Mucosa of descending colon (tissue), 3 donors: ENCODE measurements at regions not wholly inside any gene's neighbourhood (a gene's known extent, or its start where the extent isn't known, plus 50 kb on each side); places are given as distances from the start of the nearest gene placed in this dataset.

Experiments used
- ATAC-seq: fragments of 200-7000 bp; cut with Tn5 transposase; one replicate; pipeline ENCODE4 v1.9.1; 2020; ENCODE audit warnings: mild to moderate bottlenecking, moderate library complexity
- DNase-seq, 3 donors: peaks; one replicate each; pipeline ENCODE4 v3.0.0-alpha.2; 2020
- H3K36me3 ChIP-seq: fragments of 200-600 bp; one replicate; pipeline ENCODE4 v1.8.0; 2021; ENCODE audit warnings: low read depth, mild to moderate bottlenecking
- H3K4me1 ChIP-seq: fragments of 200-600 bp; one replicate; pipeline ENCODE4 v1.8.0; 2021; ENCODE audit warnings: low read depth, mild to moderate bottlenecking
- H3K4me3 ChIP-seq: fragments of 200-600 bp; one replicate; pipeline ENCODE4 v1.8.0; 2021; ENCODE audit warnings: mild to moderate bottlenecking
- H3K9me3 ChIP-seq: fragments of 200-600 bp; one replicate; pipeline ENCODE4 v1.8.0; 2021; ENCODE audit warnings: mild to moderate bottlenecking
- intact Hi-C, 2 donors: fragments of 100-400 bp; cut with DNase I in 1 of 2; cut with micrococcal nuclease in 1 of 2; formaldehyde crosslinking; loops; one replicate each; pipeline versions ENCODE4 v1.11.0 to v1.11.1; 2022; cut with DNase I, micrococcal nuclease
- TF ChIP-seq, protein P1 (sequence below): fragments of 200-600 bp; IDR thresholded peaks from one replicate; pipeline ENCODE4 v1.8.0; 2022; ENCODE audit warnings: antibody characterized with exemption, mild to moderate bottlenecking
- donor health status: DM: no; HTN: no; CAD: no; lungs with moderate emphysema.
- donor health status: DM: no; HTN: no; CAD: no.
- donor health status: DM: no; HTN: yes; CAD: no.

DNA sequence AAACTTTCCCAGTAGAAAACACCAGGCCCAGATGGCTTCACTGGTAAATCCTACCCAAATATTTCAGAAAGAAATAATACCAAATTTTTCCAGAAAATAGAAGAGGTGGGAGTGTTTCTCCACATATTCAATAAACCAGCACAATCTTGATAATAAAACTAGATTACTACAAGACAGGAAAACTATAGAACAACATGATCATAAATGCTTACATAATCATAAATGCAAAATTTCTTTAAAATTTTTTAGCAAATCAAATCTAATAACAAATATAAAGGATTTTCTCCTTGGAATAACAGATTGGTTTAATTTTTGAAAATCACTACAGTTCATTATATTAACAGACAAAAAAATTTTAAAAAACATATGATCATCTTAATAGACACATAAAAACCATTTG lies 294.5 kb downstream of the BCL11B start:
- no peak for DNase-seq
- no peak for ATAC-seq
- no peaks in the 10 kb centered on the region for H3K36me3 ChIP-seq
- no peak overlapping the region for H3K4me3 ChIP-seq
- H3K4me1 ChIP-seq: no peaks in the 10 kb centered on the region
- intact Hi-C loops: no loop called here
- H3K9me3 ChIP-seq: no peaks in the 10 kb centered on the region
- TF ChIP-seq, protein P1, sequence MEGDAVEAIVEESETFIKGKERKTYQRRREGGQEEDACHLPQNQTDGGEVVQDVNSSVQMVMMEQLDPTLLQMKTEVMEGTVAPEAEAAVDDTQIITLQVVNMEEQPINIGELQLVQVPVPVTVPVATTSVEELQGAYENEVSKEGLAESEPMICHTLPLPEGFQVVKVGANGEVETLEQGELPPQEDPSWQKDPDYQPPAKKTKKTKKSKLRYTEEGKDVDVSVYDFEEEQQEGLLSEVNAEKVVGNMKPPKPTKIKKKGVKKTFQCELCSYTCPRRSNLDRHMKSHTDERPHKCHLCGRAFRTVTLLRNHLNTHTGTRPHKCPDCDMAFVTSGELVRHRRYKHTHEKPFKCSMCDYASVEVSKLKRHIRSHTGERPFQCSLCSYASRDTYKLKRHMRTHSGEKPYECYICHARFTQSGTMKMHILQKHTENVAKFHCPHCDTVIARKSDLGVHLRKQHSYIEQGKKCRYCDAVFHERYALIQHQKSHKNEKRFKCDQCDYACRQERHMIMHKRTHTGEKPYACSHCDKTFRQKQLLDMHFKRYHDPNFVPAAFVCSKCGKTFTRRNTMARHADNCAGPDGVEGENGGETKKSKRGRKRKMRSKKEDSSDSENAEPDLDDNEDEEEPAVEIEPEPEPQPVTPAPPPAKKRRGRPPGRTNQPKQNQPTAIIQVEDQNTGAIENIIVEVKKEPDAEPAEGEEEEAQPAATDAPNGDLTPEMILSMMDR: no peak

DNA sequence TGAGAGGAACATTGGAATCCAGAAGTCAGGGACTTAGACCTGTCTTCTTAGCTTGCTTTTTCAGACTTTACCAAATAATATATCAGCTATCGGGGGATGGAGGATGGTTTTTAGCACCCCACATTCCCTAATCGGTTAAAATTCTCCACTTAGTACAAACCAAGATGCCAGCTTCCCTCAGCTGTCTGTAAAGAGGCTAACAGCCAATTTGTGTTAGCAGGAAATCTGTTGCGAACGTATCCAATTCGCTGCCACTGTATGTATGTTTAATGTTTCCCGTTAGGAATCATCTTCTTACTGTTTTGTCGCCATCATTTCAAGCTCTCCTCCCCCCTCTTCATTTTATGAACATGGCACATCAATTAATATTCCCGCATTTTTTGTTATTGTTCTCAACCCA lies 289.0 kb downstream of the BCL11B start:
- no peak for DNase-seq
- Histone ChIP-seq H3K36me3 (no peaks in the 10 kb centered on the region), H3K9me3 (no peaks in the 10 kb centered on the region), H3K4me3 (no peak overlapping the region), H3K4me1 (no peaks in the 10 kb centered on the region)
- intact Hi-C loops: no loop called here
- no peak for ATAC-seq
- TF ChIP-seq, protein P1: no peak

DNA sequence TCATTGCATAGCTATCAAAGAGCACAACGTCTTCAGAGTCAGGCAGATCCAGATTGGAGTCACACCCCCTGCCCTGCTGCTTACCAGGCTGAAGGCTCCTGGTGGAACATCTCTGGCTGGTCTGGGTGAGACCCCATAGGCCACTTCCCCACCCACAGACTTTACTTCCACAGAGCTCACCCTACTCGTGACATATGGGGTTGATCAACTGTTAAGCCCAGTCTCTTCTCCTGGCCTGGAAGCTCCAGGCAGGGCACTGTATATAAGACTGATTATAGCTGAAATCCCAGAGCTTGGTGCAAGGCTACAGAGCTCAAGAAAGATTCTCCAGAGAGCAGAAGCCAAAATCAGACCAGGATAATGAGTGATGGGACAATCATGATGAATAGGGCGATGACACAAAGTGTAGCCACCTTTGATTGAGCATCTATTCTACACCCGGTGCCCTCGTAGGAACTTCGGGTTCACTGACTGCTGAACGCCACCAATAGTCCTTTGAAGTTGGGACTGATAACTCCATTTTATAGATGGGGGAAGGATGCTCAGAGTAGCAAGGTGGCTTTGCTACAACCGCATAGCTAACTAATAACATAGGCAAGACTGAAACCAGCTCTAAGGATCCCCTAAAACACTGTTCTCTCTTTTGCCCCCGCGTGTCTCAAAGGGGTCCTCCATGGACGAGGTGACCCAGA lies 287.8 kb downstream of the BCL11B start:
- H3K4me3 ChIP-seq: no peak overlapping the region
- intact Hi-C loops: no loop called here
- H3K4me1 ChIP-seq: no peaks in the 10 kb centered on the region
- ATAC-seq: peak; percentile 58
- TF ChIP-seq, protein P1: no peak
- no peaks in the 10 kb centered on the region for H3K36me3 ChIP-seq
- no peak for DNase-seq
- no peaks in the 10 kb centered on the region for H3K9me3 ChIP-seq

DNA sequence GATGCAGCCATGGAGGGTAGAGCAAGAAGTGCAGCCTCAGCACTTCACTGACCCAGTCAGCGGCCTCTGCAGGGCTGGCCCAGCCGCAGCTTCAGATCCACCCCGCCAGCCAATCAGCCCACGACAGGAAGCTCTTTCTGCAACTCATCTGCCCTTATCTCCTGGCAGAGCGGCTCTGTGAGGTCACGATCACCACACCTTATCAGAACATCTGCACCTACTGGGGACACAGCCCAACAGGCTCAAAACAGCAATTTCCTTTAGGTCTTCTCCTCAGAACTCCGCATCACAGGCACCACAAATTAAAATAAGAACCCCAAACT lies 287.3 kb downstream of the BCL11B start:
- intact Hi-C loops: no loop called here
- H3K36me3 ChIP-seq: no peaks in the 10 kb centered on the region
- DNase-seq: peak; percentile 24 to 68 (median 46)
- TF ChIP-seq, protein P1: no peak
- H3K4me1 ChIP-seq: no peaks in the 10 kb centered on the region
- no peak overlapping the region for H3K4me3 ChIP-seq
- peak; percentile 88 for ATAC-seq
- H3K9me3 ChIP-seq: no peaks in the 10 kb centered on the region

DNA sequence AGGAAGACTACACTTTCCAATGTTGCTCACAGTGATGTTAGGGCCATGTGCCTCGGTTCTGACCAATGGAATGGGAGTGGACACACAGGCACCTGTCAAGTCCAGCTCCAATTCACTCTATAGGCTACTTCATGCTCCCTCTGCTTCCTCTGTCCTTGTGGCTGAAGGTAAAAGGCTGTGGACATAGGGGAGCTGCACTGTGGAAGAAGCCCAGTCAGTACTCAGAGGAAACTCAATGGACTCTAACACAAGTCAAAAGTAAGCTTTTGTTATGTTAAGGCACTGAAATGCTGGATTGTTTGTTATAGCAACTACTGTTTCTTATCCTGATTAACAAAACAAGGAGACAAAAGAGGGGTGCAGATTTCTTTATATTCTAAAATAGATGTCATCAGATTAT lies 278.2 kb downstream of the BCL11B start:
- TF ChIP-seq, protein P1: no peak
- ATAC-seq (no peak), DNase-seq (no peak)
- H3K9me3 ChIP-seq: no peaks in the 10 kb centered on the region
- H3K4me1 ChIP-seq: no peaks in the 10 kb centered on the region
- intact Hi-C loops: no loop called here
- H3K4me3 ChIP-seq: no peak overlapping the region
- H3K36me3 ChIP-seq: no peaks in the 10 kb centered on the region

DNA sequence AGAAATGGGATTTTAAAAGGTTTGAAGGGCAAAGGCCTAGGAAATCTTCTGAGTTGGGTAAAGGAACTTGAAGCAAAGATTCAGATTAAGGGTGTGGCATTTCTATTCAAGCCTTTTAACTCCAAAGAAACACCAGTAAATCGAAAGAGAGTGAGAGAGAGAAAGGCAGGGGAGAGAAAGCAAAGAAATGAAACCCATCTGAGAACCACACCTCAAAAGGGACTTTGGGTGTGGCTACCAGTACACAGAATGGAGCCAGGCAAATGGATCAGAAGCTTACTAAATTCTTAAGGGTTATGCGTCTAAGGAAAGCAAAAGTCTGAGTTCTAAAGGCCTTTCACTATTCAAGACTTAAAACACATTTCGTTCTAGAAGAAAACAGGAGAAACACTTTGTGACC lies 277.4 kb downstream of the BCL11B start:
- Histone ChIP-seq H3K36me3 (no peaks in the 10 kb centered on the region), H3K4me3 (no peak overlapping the region), H3K9me3 (no peaks in the 10 kb centered on the region), H3K4me1 (no peaks in the 10 kb centered on the region)
- no peak for ATAC-seq
- DNase-seq: no peak
- intact Hi-C loops: no loop called here
- TF ChIP-seq, protein P1: no peak
